ENCODE measurements at regions not wholly inside any gene's neighbourhood (a gene's known extent, or its start where the extent isn't known, plus 50 kb on each side); places are given as distances from the start of the nearest gene placed in this dataset.

DNA sequence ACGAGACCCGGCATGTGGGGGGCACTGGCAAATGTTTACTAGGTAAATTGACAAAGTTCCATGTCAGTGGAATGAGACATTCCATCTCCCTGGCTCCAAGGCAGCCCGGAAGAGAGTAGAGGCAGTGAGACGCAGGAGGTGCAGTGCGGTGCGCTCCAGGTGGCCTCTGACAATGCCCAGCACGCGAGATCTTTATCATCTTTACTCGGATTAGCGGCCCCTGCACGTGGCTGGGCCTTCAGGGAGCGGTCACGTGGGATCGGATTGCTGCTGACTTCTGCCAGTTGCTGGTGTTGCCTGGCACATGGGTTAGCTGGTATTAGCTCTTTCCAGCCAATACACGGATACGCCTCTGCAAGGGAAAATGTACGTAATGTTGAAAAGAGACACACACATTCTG is 151.2 kb upstream of the ALKAL2 start (continued):
- TF ChIP-seq, protein P1, sequence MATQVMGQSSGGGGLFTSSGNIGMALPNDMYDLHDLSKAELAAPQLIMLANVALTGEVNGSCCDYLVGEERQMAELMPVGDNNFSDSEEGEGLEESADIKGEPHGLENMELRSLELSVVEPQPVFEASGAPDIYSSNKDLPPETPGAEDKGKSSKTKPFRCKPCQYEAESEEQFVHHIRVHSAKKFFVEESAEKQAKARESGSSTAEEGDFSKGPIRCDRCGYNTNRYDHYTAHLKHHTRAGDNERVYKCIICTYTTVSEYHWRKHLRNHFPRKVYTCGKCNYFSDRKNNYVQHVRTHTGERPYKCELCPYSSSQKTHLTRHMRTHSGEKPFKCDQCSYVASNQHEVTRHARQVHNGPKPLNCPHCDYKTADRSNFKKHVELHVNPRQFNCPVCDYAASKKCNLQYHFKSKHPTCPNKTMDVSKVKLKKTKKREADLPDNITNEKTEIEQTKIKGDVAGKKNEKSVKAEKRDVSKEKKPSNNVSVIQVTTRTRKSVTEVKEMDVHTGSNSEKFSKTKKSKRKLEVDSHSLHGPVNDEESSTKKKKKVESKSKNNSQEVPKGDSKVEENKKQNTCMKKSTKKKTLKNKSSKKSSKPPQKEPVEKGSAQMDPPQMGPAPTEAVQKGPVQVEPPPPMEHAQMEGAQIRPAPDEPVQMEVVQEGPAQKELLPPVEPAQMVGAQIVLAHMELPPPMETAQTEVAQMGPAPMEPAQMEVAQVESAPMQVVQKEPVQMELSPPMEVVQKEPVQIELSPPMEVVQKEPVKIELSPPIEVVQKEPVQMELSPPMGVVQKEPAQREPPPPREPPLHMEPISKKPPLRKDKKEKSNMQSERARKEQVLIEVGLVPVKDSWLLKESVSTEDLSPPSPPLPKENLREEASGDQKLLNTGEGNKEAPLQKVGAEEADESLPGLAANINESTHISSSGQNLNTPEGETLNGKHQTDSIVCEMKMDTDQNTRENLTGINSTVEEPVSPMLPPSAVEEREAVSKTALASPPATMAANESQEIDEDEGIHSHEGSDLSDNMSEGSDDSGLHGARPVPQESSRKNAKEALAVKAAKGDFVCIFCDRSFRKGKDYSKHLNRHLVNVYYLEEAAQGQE (IDR thresholded peaks at IDR 0.05; ENCODE audit: low read depth, low read length), result no peak
- no peak for TF ChIP-seq RAD21 (IDR thresholded peaks at IDR 0.05; ENCODE audit: low read length)
- peak; percentile 72 for TF ChIP-seq FOXJ3 (CRISPR knock-in tag; IDR thresholded peaks at IDR 0.05)
- TF ChIP-seq, protein P2, sequence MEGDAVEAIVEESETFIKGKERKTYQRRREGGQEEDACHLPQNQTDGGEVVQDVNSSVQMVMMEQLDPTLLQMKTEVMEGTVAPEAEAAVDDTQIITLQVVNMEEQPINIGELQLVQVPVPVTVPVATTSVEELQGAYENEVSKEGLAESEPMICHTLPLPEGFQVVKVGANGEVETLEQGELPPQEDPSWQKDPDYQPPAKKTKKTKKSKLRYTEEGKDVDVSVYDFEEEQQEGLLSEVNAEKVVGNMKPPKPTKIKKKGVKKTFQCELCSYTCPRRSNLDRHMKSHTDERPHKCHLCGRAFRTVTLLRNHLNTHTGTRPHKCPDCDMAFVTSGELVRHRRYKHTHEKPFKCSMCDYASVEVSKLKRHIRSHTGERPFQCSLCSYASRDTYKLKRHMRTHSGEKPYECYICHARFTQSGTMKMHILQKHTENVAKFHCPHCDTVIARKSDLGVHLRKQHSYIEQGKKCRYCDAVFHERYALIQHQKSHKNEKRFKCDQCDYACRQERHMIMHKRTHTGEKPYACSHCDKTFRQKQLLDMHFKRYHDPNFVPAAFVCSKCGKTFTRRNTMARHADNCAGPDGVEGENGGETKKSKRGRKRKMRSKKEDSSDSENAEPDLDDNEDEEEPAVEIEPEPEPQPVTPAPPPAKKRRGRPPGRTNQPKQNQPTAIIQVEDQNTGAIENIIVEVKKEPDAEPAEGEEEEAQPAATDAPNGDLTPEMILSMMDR (IDR thresholded peaks at IDR 0.05), result no peak
- TF ChIP-seq, protein P3, sequence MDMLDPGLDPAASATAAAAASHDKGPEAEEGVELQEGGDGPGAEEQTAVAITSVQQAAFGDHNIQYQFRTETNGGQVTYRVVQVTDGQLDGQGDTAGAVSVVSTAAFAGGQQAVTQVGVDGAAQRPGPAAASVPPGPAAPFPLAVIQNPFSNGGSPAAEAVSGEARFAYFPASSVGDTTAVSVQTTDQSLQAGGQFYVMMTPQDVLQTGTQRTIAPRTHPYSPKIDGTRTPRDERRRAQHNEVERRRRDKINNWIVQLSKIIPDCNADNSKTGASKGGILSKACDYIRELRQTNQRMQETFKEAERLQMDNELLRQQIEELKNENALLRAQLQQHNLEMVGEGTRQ (IDR thresholded peaks at IDR 0.05; ENCODE audit: borderline replicate concordance, low read depth, low read length), result no peak; the same call in 1 of the 2 replicates

DNA sequence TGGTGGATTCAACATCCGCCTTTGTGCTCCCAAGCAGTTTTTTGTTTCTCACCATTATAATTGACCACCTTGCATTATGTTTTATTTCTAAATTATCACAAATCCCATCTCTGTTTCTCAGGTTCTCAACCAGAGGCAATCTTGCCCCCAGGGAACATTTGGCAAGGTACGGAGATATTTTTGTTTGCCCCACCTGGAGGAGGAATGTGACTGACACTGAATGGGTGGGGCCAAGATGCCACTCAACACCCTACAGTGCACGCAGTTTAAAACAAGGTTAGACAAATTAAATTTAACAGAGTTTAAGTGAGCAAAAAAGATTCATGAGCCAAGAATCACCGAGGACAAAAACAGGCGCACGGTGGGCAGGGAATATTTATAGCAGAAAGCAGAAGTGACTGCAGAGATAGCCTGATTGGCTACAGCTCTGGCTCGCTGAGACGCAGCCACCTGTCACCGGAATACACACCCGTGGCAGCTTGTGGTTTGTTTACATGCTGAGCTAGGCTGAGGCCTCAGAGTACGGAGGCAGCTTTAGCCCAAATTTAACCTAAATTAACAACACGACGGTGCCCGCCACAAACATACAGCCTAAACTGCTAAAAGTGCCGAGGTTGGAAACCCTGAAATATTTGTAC is 150.0 kb upstream of the ALKAL2 start:
- ChIA-PET POLR2A (no interaction called here), CTCF (interaction anchor here (0.6 to 1.2 kb wide), 3 partner anchors 11 to 199 kb away, joined by 3 to 4 read pairs (median 3); no protein-coding TSS in a partner anchor)
- TF ChIP-seq TEAD4 (IDR thresholded peaks at IDR 0.05; ENCODE audit: borderline replicate concordance, insufficient read depth) (no peak), TCF12 (IDR thresholded peaks at IDR 0.05) (no peak), CHD2 (IDR thresholded peaks at IDR 0.05; ENCODE audit: low read length, partially characterized antibody) (no peak), GABPA (IDR thresholded peaks at IDR 0.05; ENCODE audit: low read depth) (no peak), FOSL2 (IDR thresholded peaks at IDR 0.05; ENCODE audit: borderline replicate concordance, low read depth) (no peak), RXRA (IDR thresholded peaks at IDR 0.05; ENCODE audit: borderline replicate concordance, low read depth) (no peak), EP300 (IDR thresholded peaks at IDR 0.05; ENCODE audit: borderline replicate concordance in 1 of 2, low read depth in 1 of 2, low read length in 1 of 2) (no peak), EZH2phosphoT487 (IDR thresholded peaks at IDR 0.05; ENCODE audit: borderline replicate concordance, low read depth) (no peak), SMC3 (IDR thresholded peaks at IDR 0.05; ENCODE audit: low read depth, low read length) (no peak), TAF1 (IDR thresholded peaks at IDR 0.05; ENCODE audit: borderline replicate concordance, low read depth, low read length) (no peak), MXI1 (IDR thresholded peaks at IDR 0.05; ENCODE audit: low read depth, low read length) (no peak)
- TF ChIP-seq, protein P1 (IDR thresholded peaks at IDR 0.05; ENCODE audit: low read depth, low read length), result no peak
- H3K27me3 ChIP-seq (ENCODE audit: insufficient read depth), result no peaks in the 10 kb centered on the region
- no peaks in the 10 kb centered on the region for H3K9me2 ChIP-seq
- H3K4me2 ChIP-seq, result no peak overlapping the region
- DNase-seq, result no peak
- no peaks in the 10 kb centered on the region for H3F3A ChIP-seq (replicated peaks; ENCODE audit: insufficient read depth)
- no peak overlapping the region for H2AFZ ChIP-seq (ENCODE audit: low read depth)
- H3K36me3 ChIP-seq (replicated peaks in 1 of 2; ENCODE audit: control insufficient read depth in 1 of 2, insufficient read depth in 2 of 2, low read length in 1 of 2), result no peaks in the 10 kb centered on the region
- no peaks in the 10 kb centered on the region for H3K79me2 ChIP-seq (ENCODE audit: insufficient read depth)
- H3K4me3 ChIP-seq (ENCODE audit: low read depth in 2 of 2, low read length in 1 of 2), result no peak overlapping the region
- peaks cover 6% of the 10 kb centered on the region; the same call in 1 of the 2 replicates for H3K9me3 ChIP-seq
- H3K4me1 ChIP-seq (ENCODE audit: control insufficient read depth in 1 of 2, insufficient read depth in 2 of 2, low read depth in 1 of 2, low read length in 1 of 2), result peaks cover 0 to 25% of the 10 kb centered on the region in 2 experiments; a peak in 1 of 4 replicates
- no peak overlapping the region for H3K27ac ChIP-seq (ENCODE audit: low read depth in 2 of 2, low read length in 1 of 2)
- H3K9ac ChIP-seq, result no peak overlapping the region
- 37% methylated on average over 15 of the region's 15 CpGs for WGBS (ENCODE audit: low lambda C conversion rate)
- no peaks in the 10 kb centered on the region for H4K20me1 ChIP-seq (ENCODE audit: insufficient read depth)
